Transverse colon (tissue), 3 donors: ENCODE measurements at regions not wholly inside any gene's neighbourhood (a gene's known extent, or its start where the extent isn't known, plus 50 kb on each side); places are given as distances from the start of the nearest gene placed in this dataset.

Experiments used
- EP300 ChIP-seq: sonication (generic); formaldehyde crosslinking; IDR thresholded peaks from one replicate; pipeline ENCODE4 v1.6.1; 2017; ENCODE audit warnings: antibody characterized with exemption, low read depth
- POLR2A ChIP-seq: fragments of 450-650 bp; IDR thresholded peaks from one replicate; pipeline ENCODE4 v1.6.1; 2016; ENCODE audit warnings: antibody characterized with exemption, mild to moderate bottlenecking, moderate library complexity
- TF ChIP-seq, protein P1 (sequence below), 5 experiments: fragments of 200-600 bp in 3 of 5; fragments of 450-650 bp in 2 of 5; sonication (generic) in 3 of 5; IDR thresholded peaks; 1 replicate in 2 of 5; 2 replicates in 3 of 5; pipeline ENCODE4 v1.5.1; 2016 to 2017; ENCODE audit warnings: antibody characterized with exemption in 5 of 5, inconsistent platforms in 3 of 5, mild to moderate bottlenecking in 2 of 5, moderate library complexity in 1 of 5

DNA sequence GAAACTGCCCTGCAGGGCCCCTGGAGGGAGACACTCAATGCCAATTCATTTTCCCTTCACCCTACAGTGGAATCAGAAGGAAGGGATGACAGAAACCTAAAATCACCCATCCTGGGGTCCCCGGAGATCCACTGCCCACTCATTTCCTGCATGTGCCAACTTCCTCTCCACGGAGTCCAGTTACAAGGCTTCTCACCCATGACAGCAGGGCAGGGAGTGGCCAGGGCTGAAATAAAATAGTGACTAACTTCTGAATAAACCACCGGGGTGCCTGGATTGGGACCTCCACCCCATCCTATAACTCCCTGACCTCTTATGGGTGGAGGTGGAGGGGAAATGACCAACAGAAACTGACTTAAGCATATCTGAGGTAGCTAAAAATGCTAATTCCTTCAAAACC, 362.3 kb downstream of the MAFB start:
- TF ChIP-seq, protein P1, sequence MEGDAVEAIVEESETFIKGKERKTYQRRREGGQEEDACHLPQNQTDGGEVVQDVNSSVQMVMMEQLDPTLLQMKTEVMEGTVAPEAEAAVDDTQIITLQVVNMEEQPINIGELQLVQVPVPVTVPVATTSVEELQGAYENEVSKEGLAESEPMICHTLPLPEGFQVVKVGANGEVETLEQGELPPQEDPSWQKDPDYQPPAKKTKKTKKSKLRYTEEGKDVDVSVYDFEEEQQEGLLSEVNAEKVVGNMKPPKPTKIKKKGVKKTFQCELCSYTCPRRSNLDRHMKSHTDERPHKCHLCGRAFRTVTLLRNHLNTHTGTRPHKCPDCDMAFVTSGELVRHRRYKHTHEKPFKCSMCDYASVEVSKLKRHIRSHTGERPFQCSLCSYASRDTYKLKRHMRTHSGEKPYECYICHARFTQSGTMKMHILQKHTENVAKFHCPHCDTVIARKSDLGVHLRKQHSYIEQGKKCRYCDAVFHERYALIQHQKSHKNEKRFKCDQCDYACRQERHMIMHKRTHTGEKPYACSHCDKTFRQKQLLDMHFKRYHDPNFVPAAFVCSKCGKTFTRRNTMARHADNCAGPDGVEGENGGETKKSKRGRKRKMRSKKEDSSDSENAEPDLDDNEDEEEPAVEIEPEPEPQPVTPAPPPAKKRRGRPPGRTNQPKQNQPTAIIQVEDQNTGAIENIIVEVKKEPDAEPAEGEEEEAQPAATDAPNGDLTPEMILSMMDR (IDR thresholded peaks at IDR 0.05), result no peak
- TF ChIP-seq EP300 (no peak), POLR2A (no peak)
